ENCODE measurements at regions not wholly inside any gene's neighbourhood (a gene's known extent, or its start where the extent isn't known, plus 50 kb on each side); places are given as distances from the start of the nearest gene placed in this dataset.

DNA sequence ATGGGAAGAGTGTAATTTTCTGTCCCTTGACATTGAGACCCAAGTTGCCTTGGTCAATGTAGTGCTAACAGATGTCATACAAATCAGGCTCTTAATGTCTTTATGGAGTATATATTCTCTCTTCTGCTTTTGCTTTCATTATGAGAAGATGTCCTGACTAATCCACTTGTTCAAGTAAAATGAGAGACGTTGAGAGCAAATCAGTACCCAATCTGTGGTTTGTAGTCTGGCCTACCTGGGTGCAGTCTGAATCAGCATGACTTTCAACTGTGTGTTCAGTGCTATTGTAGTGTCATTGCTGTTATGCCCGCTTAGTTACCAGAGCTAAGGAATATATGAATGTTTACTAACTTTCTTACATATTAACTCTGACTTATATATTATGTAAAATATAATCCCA lies 612.4 kb downstream of the ANKRD7 start:
- no peak for TF ChIP-seq POLR2AphosphoS5 (IDR thresholded peaks at IDR 0.05)
- no peak for TF ChIP-seq MXI1 (conservative IDR thresholded peaks at IDR 0.05; ENCODE audit: poor library complexity, severe bottlenecking)
- no peak for TF ChIP-seq EP300 (conservative IDR thresholded peaks at IDR 0.05; ENCODE audit: poor library complexity, severe bottlenecking)
- TF ChIP-seq EZH2 (IDR thresholded peaks at IDR 0.05; ENCODE audit: borderline replicate concordance, insufficient read depth, low read length, poor library complexity, severe bottlenecking), result no peak
- no peak for TF ChIP-seq TAF1 (IDR thresholded peaks at IDR 0.05; ENCODE audit: low read depth)
- no peak for TF ChIP-seq RAD21 (conservative IDR thresholded peaks at IDR 0.05)
- TF ChIP-seq REST (IDR thresholded peaks at IDR 0.05; ENCODE audit: borderline replicate concordance), result no peak
- TF ChIP-seq SMC3 (conservative IDR thresholded peaks at IDR 0.05; ENCODE audit: poor library complexity), result no peak
- no peak for TF ChIP-seq CTCF (IDR thresholded peaks at IDR 0.05; ENCODE audit: poor library complexity, severe bottlenecking)
- Histone ChIP-seq H3F3A (ENCODE audit: insufficient read depth, low read length, poor library complexity, severe bottlenecking) (no peaks in the 10 kb centered on the region), H3K27ac (ENCODE audit: low read length) (no peak overlapping the region), H3K36me3 (ENCODE audit: insufficient read depth, low read length) (no peaks in the 10 kb centered on the region), H3K4me3 (ENCODE audit: low read length) (no peak overlapping the region), H3K9me3 (ENCODE audit: low read length) (no peaks in the 10 kb centered on the region), H3K9ac (ENCODE audit: low read length) (no peak overlapping the region), H3K79me2 (replicated peaks; ENCODE audit: insufficient read depth, low read length) (no peaks in the 10 kb centered on the region), H2AFZ (ENCODE audit: low read depth, low read length) (no peak overlapping the region), H3K9me2 (ENCODE audit: insufficient read depth, low read length) (no peaks in the 10 kb centered on the region), H3K27me3 (ENCODE audit: insufficient read depth, low read depth, low read length) (no peaks in the 10 kb centered on the region), H4K20me1 (ENCODE audit: insufficient read depth) (no peaks in the 10 kb centered on the region), H3K4me2 (ENCODE audit: low read length) (no peak overlapping the region)

DNA sequence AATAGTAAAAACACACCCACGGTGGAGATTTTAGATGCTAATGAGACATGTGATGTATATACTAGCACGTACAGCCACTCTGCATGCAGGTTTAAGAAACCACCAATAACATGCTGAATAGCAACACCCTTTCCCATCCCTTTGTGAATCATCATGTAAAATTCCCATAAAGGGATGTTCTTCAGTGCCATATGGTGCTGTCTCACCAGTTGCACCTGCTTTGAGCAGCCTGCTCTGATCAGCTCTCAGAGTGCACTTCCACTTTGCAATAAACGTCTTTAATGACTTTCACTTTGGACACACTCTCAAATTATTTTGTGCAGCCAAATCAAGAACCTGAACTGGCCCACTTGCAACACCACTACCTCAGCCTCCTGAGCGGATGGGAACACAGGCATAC lies 615.0 kb downstream of the ANKRD7 start:
- H3K27ac ChIP-seq (ENCODE audit: low read length), result no peak overlapping the region
- H3K79me2 ChIP-seq (replicated peaks; ENCODE audit: insufficient read depth, low read length), result no peaks in the 10 kb centered on the region
- H3F3A ChIP-seq (ENCODE audit: insufficient read depth, low read length, poor library complexity, severe bottlenecking), result no peaks in the 10 kb centered on the region
- H3K9ac ChIP-seq (ENCODE audit: low read length), result no peak overlapping the region
- H3K9me2 ChIP-seq (ENCODE audit: insufficient read depth, low read length), result no peaks in the 10 kb centered on the region
- H3K27me3 ChIP-seq (ENCODE audit: insufficient read depth, low read depth, low read length), result no peaks in the 10 kb centered on the region
- no peaks in the 10 kb centered on the region for H4K20me1 ChIP-seq (ENCODE audit: insufficient read depth)
- H3K9me3 ChIP-seq (ENCODE audit: low read length), result no peaks in the 10 kb centered on the region
- H2AFZ ChIP-seq (ENCODE audit: low read depth, low read length), result no peak overlapping the region
- TF ChIP-seq TAF1 (IDR thresholded peaks at IDR 0.05; ENCODE audit: low read depth), result no peak
- TF ChIP-seq MXI1 (conservative IDR thresholded peaks at IDR 0.05; ENCODE audit: poor library complexity, severe bottlenecking), result no peak
- no peak for TF ChIP-seq CTCF (IDR thresholded peaks at IDR 0.05; ENCODE audit: poor library complexity, severe bottlenecking)
- TF ChIP-seq RAD21 (conservative IDR thresholded peaks at IDR 0.05), result no peak
- TF ChIP-seq POLR2AphosphoS5 (IDR thresholded peaks at IDR 0.05), result no peak
- TF ChIP-seq SMC3 (conservative IDR thresholded peaks at IDR 0.05; ENCODE audit: poor library complexity), result no peak
- no peak for TF ChIP-seq EP300 (conservative IDR thresholded peaks at IDR 0.05; ENCODE audit: poor library complexity, severe bottlenecking)
- H3K36me3 ChIP-seq (ENCODE audit: insufficient read depth, low read length), result no peaks in the 10 kb centered on the region
- no peak overlapping the region for H3K4me3 ChIP-seq (ENCODE audit: low read length)
- no peak overlapping the region for H3K4me2 ChIP-seq (ENCODE audit: low read length)

Data from neural cell (in vitro differentiated cells).